ENCODE measurements at regions not wholly inside any gene's neighbourhood (a gene's known extent, or its start where the extent isn't known, plus 50 kb on each side); places are given as distances from the start of the nearest gene placed in this dataset.

- no peak for DNase-seq (ENCODE audit: low read depth in 2 of 2)
Measured at GRCh38 chr13:109859216-109859835, 72.9 kb upstream of the IRS2 start.

DNA sequence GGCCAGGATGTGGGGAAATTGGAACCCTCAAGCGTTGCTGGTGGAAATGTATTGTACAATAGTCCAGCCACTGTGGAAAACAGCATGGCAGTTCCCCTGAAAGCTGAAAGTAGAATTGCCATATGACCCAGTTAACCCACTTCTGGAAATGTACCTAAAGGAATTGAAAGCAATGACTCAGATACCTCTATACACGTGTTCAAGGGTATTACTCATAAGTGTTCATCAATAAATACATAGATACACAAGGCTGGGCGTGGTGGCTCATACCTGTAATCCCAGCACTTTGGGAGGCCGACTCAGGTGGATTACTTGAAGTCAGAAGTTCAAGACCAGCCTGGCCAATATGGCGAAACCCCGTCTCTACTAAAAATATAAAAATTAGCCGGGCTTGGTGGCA lies 71.9 kb upstream of the IRS2 start:
- DNase-seq (ENCODE audit: low read depth in 2 of 2): no peak

DNA sequence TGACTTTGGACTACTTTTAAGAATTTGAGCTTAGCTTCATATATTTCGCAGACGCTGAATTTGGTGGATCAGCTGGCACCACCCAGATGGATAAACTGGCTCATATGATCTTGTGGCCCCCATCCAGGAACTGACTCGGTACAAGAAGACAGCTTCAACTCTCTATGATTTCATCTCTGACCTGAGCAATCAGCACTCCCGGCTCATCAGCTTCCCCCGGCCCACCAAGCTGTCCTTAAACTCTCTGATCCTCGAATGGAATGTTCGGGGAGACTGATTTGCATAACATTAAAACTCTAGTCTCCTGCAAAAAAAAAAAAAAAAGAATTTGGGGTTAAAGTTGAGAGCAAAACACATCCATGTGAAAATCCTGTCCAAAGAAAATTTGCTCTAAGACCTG lies 71.4 kb upstream of the IRS2 start:
- DNase-seq (ENCODE audit: low read depth in 2 of 2): no peak

GRCh38 chr13:109857325-109857724 lies 70.9 kb upstream of the IRS2 start:
- DNase-seq (ENCODE audit: low read depth in 2 of 2): no peak

DNA sequence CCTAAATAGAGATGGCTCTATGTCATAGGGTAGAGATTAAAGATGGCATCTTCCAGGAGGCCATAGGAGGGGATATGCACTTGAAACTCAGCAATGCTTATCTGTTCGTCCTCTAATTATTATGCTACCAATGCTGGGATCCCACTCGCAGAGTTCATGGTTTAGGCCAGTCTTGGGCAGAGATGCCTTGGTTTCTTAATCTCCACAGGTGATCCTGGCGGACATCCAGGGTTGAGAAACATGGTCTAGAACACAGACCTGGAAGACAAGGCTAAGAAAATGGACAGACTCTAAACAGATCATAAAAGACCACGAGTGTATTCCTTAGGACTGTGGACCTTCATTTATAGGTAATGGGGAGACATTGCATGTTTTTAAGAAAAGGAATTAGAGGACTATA lies 70.0 kb upstream of the IRS2 start:
- no peak for DNase-seq (ENCODE audit: low read depth in 2 of 2)

GRCh38 chr13:109853153-109853552 lies 66.8 kb upstream of the IRS2 start:
- no peak for DNase-seq (ENCODE audit: low read depth in 2 of 2)

- no peak for DNase-seq (ENCODE audit: low read depth in 2 of 2)
Measured at GRCh38 chr13:109846185-109846584, 59.8 kb upstream of the IRS2 start.

- no peak for DNase-seq (ENCODE audit: low read depth in 2 of 2)
Measured at GRCh38 chr13:109844396-109844795, 58.0 kb upstream of the IRS2 start.

- no peak for DNase-seq (ENCODE audit: low read depth in 2 of 2)
Measured at GRCh38 chr13:109843695-109844094, 57.3 kb upstream of the IRS2 start.

DNA sequence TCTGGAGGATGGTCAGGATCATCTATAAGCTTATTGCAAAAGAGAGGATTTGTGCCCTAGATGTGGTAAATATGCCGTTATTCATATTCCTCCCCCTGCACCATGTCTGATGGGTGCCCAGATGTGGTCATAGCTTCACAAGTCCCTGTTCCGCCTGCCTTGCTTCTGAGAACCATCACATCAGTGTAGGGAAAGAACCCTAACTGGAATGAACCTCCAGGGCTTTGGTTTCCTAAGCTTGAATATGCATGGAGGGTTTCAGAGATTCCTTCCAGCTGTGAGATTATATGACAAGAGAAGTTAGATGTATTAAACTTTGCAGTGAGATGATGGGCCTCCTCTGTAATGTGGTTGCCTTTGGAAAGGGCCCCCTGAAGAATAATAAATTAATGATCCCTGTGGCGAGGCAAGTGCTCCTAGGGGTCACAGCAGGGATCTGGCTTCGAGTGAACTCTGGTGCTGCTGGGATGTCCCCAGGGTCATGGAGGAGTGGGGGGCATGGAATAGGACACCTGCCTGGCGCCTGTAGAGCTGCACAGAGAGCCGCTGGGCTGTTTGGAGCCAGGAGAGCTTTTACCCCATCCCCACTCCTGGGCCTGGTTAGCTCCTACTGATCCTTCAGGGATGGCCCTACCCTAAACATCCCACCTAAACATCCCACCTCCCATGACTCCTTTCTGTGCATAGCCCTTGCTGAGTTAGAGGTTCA lies 56.0 kb upstream of the IRS2 start:
- no peak for DNase-seq (ENCODE audit: low read depth in 2 of 2)

GRCh38 chr13:109840893-109841287 lies 54.5 kb upstream of the IRS2 start:
- DNase-seq (ENCODE audit: low read depth in 2 of 2): no peak

- DNase-seq (ENCODE audit: low read depth in 2 of 2): no peak
Measured at GRCh38 chr13:109840201-109840892, 54.0 kb upstream of the IRS2 start.

DNA sequence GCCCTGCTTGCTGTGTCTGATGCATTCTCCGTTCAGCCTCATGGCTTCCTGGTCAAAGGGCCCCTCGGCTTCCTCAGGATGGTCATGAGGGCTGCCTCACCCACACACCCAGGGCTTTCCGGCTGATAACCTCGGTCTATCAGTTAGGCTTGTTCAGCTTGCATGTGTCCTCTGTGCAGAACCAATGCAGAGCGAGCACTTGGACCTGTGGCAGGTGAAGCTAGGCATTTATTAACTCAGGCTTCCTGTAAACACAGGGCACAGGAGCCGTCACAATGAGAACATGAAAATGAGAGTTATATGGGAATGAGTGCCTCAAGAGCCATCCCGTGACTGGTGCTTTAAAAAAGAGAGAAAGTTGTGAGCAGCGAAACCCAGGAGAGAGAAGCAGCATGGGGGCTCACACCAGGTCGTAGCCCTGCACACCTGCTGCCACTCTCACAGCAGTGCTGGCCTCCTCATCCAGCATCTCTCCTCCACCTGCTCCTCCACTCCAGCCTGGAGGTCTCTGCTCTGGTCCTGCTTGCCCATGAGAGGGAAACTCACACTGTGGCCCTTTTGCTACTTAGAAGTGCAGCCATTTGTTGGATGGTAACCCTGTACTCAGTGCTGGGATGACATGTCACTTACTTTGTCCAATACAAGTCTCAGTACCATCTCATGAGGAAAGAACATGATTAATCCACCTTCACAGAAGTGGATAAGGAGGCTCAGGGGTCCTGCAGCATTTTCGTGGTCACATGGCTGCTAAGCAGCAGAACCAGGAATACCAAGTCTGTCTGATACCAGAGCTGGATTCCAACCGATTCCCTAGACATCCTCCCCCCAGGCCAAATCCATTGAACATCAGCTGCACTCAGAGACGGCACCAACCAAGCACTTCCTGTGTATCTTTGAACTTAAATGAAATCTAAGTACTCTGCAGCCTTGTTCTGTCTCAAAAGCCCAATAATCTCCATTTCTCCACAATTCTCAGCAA lies 50.5 kb upstream of the IRS2 start:
- no peak for DNase-seq (ENCODE audit: low read depth in 2 of 2)
